PC-9 (cell line): ENCODE measurements at regions not wholly inside any gene's neighbourhood (a gene's known extent, or its start where the extent isn't known, plus 50 kb on each side); places are given as distances from the start of the nearest gene placed in this dataset.

Source experiments
- BruUV-seq: library from RNA; stranded (reverse); fragments of 400-500 nt; replicated peaks from 2 replicates; lab custom pipeline; 2021; lab: Mats Ljungman, UMichigan
- CTCF ChIA-PET: fragments of 300-600 bp; sonication (Branson Sonifier 250); formaldehyde crosslinking; loops from one replicate; lab custom pipeline; 2022; ENCODE audit warnings: antibody characterized with exemption; lab: Charles Lee
- POLR2A ChIA-PET: fragments of 300-600 bp; sonication (Branson Sonifier 250); formaldehyde crosslinking; loops from one replicate; lab custom pipeline; 2022; ENCODE audit warnings: antibody characterized with exemption; ENCODE audit not compliant: unreplicated experiment; lab: Charles Lee
- DNase-seq, 2 experiments: peaks; one replicate each; pipeline versions ENCODE4 v3.0.0 to v3.0.0-alpha.2; 2015 to 2022; ENCODE audit warnings: mixed read lengths in 1 of 2
- H2AFZ ChIP-seq: fragments of 200-600 bp; sonication (generic); 2 replicates; pipeline ENCODE4 v1.8.1; 2017; ENCODE audit warnings: antibody characterized with exemption
- H3F3A ChIP-seq: fragments of 200-600 bp; sonication (generic); 2 replicates; pipeline ENCODE4 v1.8.1; 2017; ENCODE audit warnings: antibody characterized with exemption, mild to moderate bottlenecking, low read depth; ENCODE audit not compliant: insufficient read depth
- H3K27ac ChIP-seq: fragments of 200-600 bp; sonication (generic); 2 replicates; pipeline ENCODE4 v1.6.1; 2016; ENCODE audit warnings: mixed run types
- H3K27me3 ChIP-seq: fragments of 200-600 bp; sonication (generic); 2 replicates; pipeline ENCODE4 v1.6.1; 2016; ENCODE audit warnings: low read depth, mixed run types; ENCODE audit not compliant: insufficient read depth
- H3K36me3 ChIP-seq: fragments of 200-600 bp; sonication (generic); 2 replicates; pipeline ENCODE4 v1.6.1; 2016; ENCODE audit warnings: low read depth, mixed run types
- H3K4me1 ChIP-seq: fragments of 200-600 bp; sonication (generic); replicated peaks from 2 replicates; pipeline ENCODE4 v1.6.1; 2016; ENCODE audit warnings: mixed run types; ENCODE audit not compliant: insufficient read depth
- H3K4me2 ChIP-seq: fragments of 200-600 bp; sonication (generic); 2 replicates; pipeline ENCODE4 v1.6.1; 2017; ENCODE audit warnings: mixed run types
- H3K4me3 ChIP-seq: fragments of 200-600 bp; sonication (generic); 2 replicates; pipeline ENCODE4 v1.6.1; 2016; ENCODE audit warnings: mixed run types
- H3K79me2 ChIP-seq: fragments of 200-600 bp; sonication (generic); 2 replicates; pipeline ENCODE4 v1.6.1; 2017; ENCODE audit warnings: low read depth, mixed run types
- H3K9me2 ChIP-seq: fragments of 200-600 bp; sonication (generic); 2 replicates; pipeline ENCODE4 v1.8.1; 2017; ENCODE audit warnings: mild to moderate bottlenecking; ENCODE audit not compliant: insufficient read depth
- H3K9me3 ChIP-seq: fragments of 200-600 bp; sonication (generic); 2 replicates; pipeline ENCODE4 v1.8.1; 2016; ENCODE audit warnings: low read depth; ENCODE audit not compliant: insufficient read depth
- H4K20me1 ChIP-seq: fragments of 200-600 bp; sonication (generic); 2 replicates; pipeline ENCODE4 v1.8.1; 2017; ENCODE audit not compliant: insufficient read depth
- EZH2 ChIP-seq: fragments of 200-600 bp; sonication (generic); IDR thresholded peaks from 2 replicates; pipeline ENCODE4 v1.8.0; 2017; ENCODE audit warnings: antibody characterized with exemption, low read depth
- intact Hi-C: fragments of 100-400 bp; cut with micrococcal nuclease; formaldehyde crosslinking; loops from one replicate; pipeline ENCODE4 v1.10.0; 2022; ENCODE audit not compliant: unreplicated experiment
- TF ChIP-seq, protein P1 (sequence below): fragments of 200-600 bp; sonication (generic); conservative IDR thresholded peaks from 2 replicates; pipeline ENCODE4 v1.6.1; 2017; ENCODE audit warnings: mixed run types, antibody characterized with exemption, mild to moderate bottlenecking, moderate library complexity

DNA sequence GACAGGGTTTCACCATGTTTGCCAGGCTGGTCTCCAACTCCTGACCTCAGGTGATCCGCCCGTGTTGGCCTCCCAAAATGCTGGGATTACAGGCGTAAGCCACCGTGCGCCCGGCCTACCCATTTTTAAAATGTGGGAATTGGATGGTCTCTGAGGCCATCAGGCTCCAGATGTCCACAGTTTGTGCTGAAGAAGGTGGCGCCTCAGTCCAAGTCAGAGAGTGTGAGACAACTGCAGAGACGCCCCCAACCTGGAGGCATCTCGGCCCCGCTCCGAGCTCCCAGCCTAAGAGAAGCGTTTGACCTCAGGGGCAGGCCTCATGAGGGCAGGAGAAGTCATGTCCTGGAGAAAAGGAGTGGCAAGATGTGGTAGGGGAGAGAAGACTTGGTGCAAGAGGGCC lies 146.5 kb downstream of the MRM1 start:
- Histone ChIP-seq H3K9me2 (no peaks in the 10 kb centered on the region), H2AFZ (no peak overlapping the region), H3K27me3 (peaks cover 39% of the 10 kb centered on the region), H3K4me1 (no peaks in the 10 kb centered on the region), H3F3A (no peaks in the 10 kb centered on the region), H4K20me1 (no peaks in the 10 kb centered on the region; the same call in 1 of the 2 replicates), H3K36me3 (no peaks in the 10 kb centered on the region), H3K4me3 (no peak overlapping the region), H3K9me3 (no peaks in the 10 kb centered on the region), H3K4me2 (no peak overlapping the region), H3K27ac (no peak overlapping the region), H3K79me2 (no peaks in the 10 kb centered on the region)
- CTCF ChIA-PET = interaction anchor here (0.6 kb wide), 1 partner anchor 7 kb away, joined by 3 read pairs; no protein-coding TSS in a partner anchor
- TF ChIP-seq EZH2 = no peak
- TF ChIP-seq, protein P1, sequence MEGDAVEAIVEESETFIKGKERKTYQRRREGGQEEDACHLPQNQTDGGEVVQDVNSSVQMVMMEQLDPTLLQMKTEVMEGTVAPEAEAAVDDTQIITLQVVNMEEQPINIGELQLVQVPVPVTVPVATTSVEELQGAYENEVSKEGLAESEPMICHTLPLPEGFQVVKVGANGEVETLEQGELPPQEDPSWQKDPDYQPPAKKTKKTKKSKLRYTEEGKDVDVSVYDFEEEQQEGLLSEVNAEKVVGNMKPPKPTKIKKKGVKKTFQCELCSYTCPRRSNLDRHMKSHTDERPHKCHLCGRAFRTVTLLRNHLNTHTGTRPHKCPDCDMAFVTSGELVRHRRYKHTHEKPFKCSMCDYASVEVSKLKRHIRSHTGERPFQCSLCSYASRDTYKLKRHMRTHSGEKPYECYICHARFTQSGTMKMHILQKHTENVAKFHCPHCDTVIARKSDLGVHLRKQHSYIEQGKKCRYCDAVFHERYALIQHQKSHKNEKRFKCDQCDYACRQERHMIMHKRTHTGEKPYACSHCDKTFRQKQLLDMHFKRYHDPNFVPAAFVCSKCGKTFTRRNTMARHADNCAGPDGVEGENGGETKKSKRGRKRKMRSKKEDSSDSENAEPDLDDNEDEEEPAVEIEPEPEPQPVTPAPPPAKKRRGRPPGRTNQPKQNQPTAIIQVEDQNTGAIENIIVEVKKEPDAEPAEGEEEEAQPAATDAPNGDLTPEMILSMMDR = no peak
- intact Hi-C loops = no loop called here
- POLR2A ChIA-PET = no interaction called here
- no TSS peak for BruUV-seq
- no peak for DNase-seq

DNA sequence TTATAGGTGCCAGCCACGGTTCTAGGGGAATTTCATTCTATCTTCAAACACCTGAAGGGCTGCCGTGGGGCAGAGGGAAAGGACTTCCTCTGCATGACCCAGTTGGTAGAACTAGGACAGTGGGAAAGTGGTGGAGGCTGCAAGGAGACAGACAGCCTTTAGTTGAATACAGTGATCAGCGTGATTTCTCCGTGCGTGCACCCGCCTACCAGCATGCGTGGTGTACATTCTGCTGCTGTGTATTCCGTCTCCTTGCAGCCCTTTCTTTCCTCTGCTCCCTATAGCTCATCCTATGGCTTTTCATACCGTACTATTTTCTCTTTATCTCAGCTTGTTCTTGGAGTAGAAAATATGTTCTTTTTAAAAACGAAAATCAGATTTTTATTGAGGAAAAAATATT lies 146.9 kb downstream of the MRM1 start:
- Histone ChIP-seq H3K4me1 (no peaks in the 10 kb centered on the region), H3F3A (no peaks in the 10 kb centered on the region), H3K4me2 (no peak overlapping the region), H3K27me3 (peaks cover 44% of the 10 kb centered on the region), H3K9me2 (no peaks in the 10 kb centered on the region), H3K4me3 (no peak overlapping the region), H3K36me3 (no peaks in the 10 kb centered on the region), H4K20me1 (no peaks in the 10 kb centered on the region), H3K79me2 (no peaks in the 10 kb centered on the region), H3K9me3 (no peaks in the 10 kb centered on the region), H2AFZ (no peak overlapping the region), H3K27ac (no peak overlapping the region)
- intact Hi-C loops = no loop called here
- no peak for DNase-seq
- no peak for TF ChIP-seq EZH2
- TF ChIP-seq, protein P1 = no peak
- CTCF ChIA-PET = interaction anchor here (0.6 kb wide), 1 partner anchor 8 kb away, joined by 3 read pairs; no protein-coding TSS in a partner anchor
- no TSS peak for BruUV-seq
- POLR2A ChIA-PET = no interaction called here

DNA sequence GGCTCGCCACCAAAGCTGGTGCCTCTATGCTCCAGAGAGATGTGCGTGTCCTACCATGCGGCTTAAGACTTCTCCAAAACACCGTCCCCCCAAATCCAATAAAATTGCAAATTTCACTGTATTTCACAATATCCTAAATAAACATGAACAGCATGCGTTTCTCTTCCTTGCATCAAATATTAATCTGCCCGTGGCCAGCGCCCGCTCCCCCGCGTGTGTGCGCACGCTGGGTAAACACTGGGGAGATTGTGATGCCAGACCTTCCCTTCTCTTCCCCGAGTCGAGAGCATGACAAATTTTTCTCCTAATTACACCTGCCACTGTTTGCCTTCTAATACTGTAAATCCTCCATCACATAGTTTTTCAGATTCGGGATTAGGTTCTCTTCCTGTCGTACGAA lies 148.1 kb downstream of the MRM1 start:
- H4K20me1 ChIP-seq = no peaks in the 10 kb centered on the region
- no peak overlapping the region for H3K27ac ChIP-seq
- H3K9me3 ChIP-seq = no peaks in the 10 kb centered on the region
- POLR2A ChIA-PET = no interaction called here
- H3K27me3 ChIP-seq = peaks cover 38% of the 10 kb centered on the region
- CTCF ChIA-PET = no interaction called here
- H3K36me3 ChIP-seq = no peaks in the 10 kb centered on the region
- TF ChIP-seq, protein P1 = no peak
- TF ChIP-seq EZH2 = no peak
- no peak for DNase-seq
- H3K4me1 ChIP-seq = no peaks in the 10 kb centered on the region
- intact Hi-C loops = no loop called here
- no peaks in the 10 kb centered on the region for H3K9me2 ChIP-seq
- no peak overlapping the region for H2AFZ ChIP-seq
- H3K79me2 ChIP-seq = no peaks in the 10 kb centered on the region
- no TSS peak for BruUV-seq
- H3K4me3 ChIP-seq = no peak overlapping the region
- H3K4me2 ChIP-seq = no peak overlapping the region
- H3F3A ChIP-seq = no peaks in the 10 kb centered on the region
